Iris pigment epithelial cell (primary cell): ENCODE measurements at regions not wholly inside any gene's neighbourhood (a gene's known extent, or its start where the extent isn't known, plus 50 kb on each side); places are given as distances from the start of the nearest gene placed in this dataset.

Source experiments
- DNase-seq: peaks from one replicate; pipeline ENCODE4 v3.0.0-alpha.2; 2011; ENCODE audit warnings: low read depth

- no peak for DNase-seq
Observed at GRCh38 chr22:48047722-48048500, 1285.5 kb downstream of the TBC1D22A start.

GRCh38 chr22:48045369-48045768 is 1282.9 kb downstream of the TBC1D22A start:
- DNase-seq: no peak

DNA sequence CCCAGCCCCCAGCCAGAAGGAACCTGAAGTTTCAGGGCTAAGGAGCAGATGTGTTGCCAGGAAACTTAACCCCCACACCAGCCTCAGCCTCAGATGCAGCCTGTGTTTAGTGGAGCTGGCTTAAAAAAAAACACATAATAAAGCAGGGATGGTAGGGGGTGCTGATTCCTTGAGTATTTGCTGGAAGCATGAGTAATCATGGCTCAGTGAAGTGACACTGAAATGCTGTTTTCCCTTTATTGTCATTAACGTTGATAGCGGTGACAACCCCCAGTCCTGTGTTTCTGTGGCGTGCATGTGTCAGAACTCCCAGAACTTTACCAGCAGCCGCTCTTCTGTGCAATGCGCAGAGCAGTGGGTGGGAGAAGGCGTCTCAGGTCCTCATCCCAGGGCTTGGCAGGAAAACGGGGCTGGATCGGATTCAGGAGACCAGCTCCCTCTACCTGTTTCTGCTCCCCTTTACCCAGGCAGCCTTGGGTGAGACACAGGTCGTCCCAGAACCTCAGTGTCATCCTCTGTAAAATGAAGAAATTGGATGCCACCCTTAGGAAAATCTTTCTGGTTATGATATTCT is 1282.1 kb downstream of the TBC1D22A start:
- DNase-seq: no peak

DNA sequence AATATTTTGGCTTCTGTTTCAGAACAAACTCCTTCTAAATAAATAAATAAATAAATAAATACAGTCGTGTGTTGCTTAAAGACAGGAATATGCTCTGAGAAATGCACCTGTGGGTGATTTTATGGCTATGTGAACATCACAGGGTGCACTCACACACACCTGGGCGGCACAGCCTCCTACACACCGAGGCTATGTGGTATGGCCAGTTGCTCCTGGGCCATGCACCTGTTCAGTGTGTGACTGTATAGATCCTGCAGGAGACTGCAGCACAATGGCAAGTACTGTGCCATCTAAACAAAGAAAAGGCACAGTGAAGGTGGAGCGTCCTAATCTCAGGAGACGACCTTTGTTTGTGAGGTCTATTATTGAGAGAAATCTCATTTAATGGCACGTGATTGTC is 1281.1 kb downstream of the TBC1D22A start:
- no peak for DNase-seq

- DNase-seq: no peak
Observed at GRCh38 chr22:48042621-48043395, 1280.4 kb downstream of the TBC1D22A start.

GRCh38 chr22:48039326-48039725 is 1276.9 kb downstream of the TBC1D22A start:
- no peak for DNase-seq

DNA sequence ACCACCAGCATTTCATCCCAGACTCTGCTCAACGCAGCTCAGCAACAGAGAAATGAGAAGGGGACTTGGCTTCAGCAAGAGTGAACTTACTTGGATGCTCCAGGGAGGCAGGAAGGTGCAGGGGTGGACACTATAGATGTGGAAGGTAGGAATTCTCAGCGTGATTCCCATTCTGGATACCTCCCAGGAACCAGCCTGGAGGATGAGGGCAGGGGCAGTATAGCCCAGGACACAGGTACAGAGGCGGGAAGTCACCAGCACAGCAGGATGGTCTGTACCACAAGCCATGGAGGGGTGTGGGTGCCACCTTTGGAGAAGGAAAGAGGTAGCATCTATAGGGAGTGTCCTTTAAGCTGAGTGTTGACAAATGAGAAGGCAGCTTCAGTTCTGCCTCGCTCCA is 1275.2 kb downstream of the TBC1D22A start:
- no peak for DNase-seq

DNA sequence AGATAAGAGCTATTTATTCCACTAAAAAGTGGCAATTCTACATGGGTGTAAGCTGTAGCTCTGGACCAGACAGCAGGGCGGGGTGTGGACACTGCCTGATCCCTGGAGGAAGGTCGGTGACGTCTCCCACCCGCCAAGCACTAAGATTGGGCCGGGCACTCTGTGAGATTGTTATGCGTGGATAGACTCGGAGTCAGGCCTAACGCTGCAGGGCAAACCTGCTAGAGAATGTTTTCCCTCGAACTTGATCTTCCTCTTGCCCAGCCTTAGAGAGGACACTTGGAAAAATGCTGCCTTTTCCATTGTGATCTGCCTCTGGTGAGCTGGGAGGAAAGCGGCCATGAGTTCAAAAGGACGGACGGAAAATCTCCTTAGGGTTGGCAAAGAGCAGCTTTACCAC is 1273.4 kb downstream of the TBC1D22A start:
- DNase-seq: no peak

- no peak for DNase-seq
Observed at GRCh38 chr22:48031589-48031988, 1269.1 kb downstream of the TBC1D22A start.

GRCh38 chr22:48025096-48025495 is 1262.6 kb downstream of the TBC1D22A start:
- DNase-seq: no peak

GRCh38 chr22:48021991-48022401 is 1259.5 kb downstream of the TBC1D22A start:
- no peak for DNase-seq

DNA sequence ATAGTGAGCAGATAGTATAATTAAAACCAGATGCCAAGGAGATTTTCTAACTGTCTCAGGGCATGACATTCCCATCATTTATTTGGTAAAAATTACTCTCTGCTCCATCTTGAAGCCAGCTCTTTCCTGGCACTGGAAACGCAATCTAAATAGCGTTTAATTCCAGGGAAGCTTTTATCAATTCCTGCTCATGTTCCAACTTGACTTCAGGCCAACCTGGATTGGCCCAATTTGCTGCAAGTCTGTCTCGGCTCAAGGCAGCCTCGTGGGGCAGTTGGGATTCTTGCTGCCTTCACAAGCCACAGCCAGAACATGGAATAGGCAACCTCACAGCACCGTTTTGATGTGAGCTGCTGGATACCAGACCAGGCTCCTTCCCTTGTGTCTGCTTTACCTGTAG is 1255.9 kb downstream of the TBC1D22A start:
- no peak for DNase-seq

- DNase-seq: no peak
Observed at GRCh38 chr22:48015701-48016100, 1253.3 kb downstream of the TBC1D22A start.

- no peak for DNase-seq
Observed at GRCh38 chr22:48004936-48005335, 1242.5 kb downstream of the TBC1D22A start.

DNA sequence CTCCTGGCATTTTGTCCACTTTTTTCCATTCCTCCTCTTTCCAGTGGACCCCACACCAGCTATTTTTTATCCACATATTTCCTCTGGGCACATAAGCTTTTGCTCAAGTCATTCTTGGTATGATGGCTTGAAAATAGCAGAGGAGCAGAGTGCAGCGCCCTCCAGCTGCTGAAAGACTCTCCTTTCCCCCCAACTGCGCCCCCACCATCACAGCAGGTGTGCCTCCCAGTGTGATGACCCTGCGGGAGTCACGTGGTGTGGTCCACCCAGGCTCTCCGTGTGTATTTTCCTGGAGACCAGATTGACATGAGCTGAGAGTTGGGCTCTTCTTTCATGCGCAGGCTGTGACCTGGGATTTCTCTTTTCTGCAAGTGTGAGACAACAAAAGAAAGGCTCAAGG is 1241.6 kb downstream of the TBC1D22A start:
- no peak for DNase-seq

DNA sequence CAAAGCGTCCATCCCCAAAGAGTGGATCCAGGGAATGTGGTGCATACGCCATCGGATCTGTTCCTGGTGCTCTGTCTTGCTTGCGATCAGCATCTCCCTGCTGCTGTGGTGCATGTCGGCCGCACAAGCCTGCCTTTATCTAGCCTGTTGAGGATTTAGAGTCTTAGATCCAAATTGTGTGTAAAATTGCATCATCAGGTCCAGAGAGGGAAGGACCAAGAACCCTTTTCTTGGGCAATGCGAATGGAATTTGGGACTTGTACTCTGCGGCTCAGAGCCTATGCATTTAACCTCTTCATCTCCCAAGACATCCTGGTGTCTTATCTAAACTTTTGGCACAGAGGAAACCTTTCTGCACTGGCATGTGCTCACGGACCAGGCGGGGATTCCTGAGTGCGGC is 1238.7 kb downstream of the TBC1D22A start:
- DNase-seq: no peak

GRCh38 chr22:47997612-47998011 is 1235.2 kb downstream of the TBC1D22A start:
- DNase-seq: no peak

GRCh38 chr22:47997052-47997590 is 1234.7 kb downstream of the TBC1D22A start:
- DNase-seq: no peak

- DNase-seq: no peak
Observed at GRCh38 chr22:47996446-47996857, 1234.0 kb downstream of the TBC1D22A start.

GRCh38 chr22:47995718-47996117 is 1233.3 kb downstream of the TBC1D22A start:
- no peak for DNase-seq

DNA sequence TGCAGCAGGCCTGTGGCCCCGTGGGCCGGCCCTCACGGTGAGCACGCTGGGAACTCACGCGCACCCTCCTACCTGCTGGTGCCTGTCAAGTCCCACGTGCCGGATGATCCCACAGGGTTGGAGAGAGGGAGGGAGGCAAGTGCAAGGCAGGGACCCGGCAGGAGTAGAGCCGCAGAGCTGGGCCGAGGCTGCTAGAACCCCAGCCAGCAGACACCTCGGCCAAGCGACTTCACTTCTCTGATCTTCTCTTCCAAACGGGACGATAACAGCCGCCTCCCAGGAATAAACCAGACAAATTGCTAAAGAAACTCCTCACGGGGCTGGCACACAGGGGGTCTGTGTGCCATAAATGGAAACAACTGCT is 1232.8 kb downstream of the TBC1D22A start:
- no peak for DNase-seq

GRCh38 chr22:47994601-47995263 is 1232.3 kb downstream of the TBC1D22A start:
- no peak for DNase-seq
